ENCODE measurements at regions not wholly inside any gene's neighbourhood (a gene's known extent, or its start where the extent isn't known, plus 50 kb on each side); places are given as distances from the start of the nearest gene placed in this dataset.

DNA sequence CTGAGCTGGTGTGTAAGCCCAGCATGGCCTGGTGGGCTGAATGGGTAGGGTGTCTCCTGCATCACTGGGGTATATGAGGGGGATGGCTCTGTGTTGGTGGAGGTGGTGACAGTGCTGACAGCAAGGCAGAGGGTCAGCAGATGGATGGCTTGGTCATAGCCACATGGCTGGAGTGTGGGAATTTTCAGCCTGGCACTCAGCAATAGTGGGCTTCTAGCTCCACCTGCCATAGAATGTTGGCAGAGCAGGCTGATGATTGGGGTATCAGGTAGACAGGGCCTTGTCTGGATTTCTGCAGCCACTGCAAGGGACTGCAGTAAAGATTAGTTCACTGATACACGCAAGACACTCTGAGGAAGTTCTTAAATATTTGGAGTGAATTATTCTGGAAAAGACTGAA lies 137.5 kb upstream of the BACH2 start:
- Histone ChIP-seq H3K27me3 (ENCODE audit: insufficient read depth, low read length, poor library complexity, severe bottlenecking) (no peaks in the 10 kb centered on the region), H3F3A (ENCODE audit: low read depth) (no peaks in the 10 kb centered on the region), H3K4me1 (ENCODE audit: insufficient read depth, low read length, poor library complexity, severe bottlenecking) (peaks cover 18% of the 10 kb centered on the region), H3K9ac (ENCODE audit: low read depth, low read length, poor library complexity, severe bottlenecking) (no peak overlapping the region), H3K4me3 (ENCODE audit: low read length, poor library complexity, severe bottlenecking) (no peak overlapping the region), H3K9me2 (replicated peaks; ENCODE audit: low read depth, low read length) (no peaks in the 10 kb centered on the region), H3K4me2 (ENCODE audit: low read depth, low read length, poor library complexity, severe bottlenecking) (no peak overlapping the region), H3K36me3 (ENCODE audit: insufficient read depth, low read length) (no peaks in the 10 kb centered on the region), H4K20me1 (ENCODE audit: insufficient read depth, low read length, poor library complexity, severe bottlenecking) (no peaks in the 10 kb centered on the region), H3K79me2 (ENCODE audit: insufficient read depth, low read length) (no peaks in the 10 kb centered on the region), H3K9me3 (ENCODE audit: insufficient read depth, low read depth, low read length) (peaks cover 21% of the 10 kb centered on the region; the same call in 1 of the 2 replicates), H2AFZ (ENCODE audit: low read length) (no peak overlapping the region)
- TF ChIP-seq, protein P1, sequence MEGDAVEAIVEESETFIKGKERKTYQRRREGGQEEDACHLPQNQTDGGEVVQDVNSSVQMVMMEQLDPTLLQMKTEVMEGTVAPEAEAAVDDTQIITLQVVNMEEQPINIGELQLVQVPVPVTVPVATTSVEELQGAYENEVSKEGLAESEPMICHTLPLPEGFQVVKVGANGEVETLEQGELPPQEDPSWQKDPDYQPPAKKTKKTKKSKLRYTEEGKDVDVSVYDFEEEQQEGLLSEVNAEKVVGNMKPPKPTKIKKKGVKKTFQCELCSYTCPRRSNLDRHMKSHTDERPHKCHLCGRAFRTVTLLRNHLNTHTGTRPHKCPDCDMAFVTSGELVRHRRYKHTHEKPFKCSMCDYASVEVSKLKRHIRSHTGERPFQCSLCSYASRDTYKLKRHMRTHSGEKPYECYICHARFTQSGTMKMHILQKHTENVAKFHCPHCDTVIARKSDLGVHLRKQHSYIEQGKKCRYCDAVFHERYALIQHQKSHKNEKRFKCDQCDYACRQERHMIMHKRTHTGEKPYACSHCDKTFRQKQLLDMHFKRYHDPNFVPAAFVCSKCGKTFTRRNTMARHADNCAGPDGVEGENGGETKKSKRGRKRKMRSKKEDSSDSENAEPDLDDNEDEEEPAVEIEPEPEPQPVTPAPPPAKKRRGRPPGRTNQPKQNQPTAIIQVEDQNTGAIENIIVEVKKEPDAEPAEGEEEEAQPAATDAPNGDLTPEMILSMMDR (conservative IDR thresholded peaks at IDR 0.05; ENCODE audit: low read length) = no peak; the same call in 1 of the 2 replicates
- no peak for TF ChIP-seq EZH2phosphoT487 (IDR thresholded peaks at IDR 0.05; ENCODE audit: borderline replicate concordance)

GRCh38 chr6:90432937-90433336 lies 136.3 kb upstream of the BACH2 start:
- H3K27me3 ChIP-seq (ENCODE audit: insufficient read depth, low read length, poor library complexity, severe bottlenecking) = no peaks in the 10 kb centered on the region
- H3K9me2 ChIP-seq (replicated peaks; ENCODE audit: low read depth, low read length) = no peaks in the 10 kb centered on the region
- no peaks in the 10 kb centered on the region for H3K36me3 ChIP-seq (ENCODE audit: insufficient read depth, low read length)
- no peaks in the 10 kb centered on the region for H3F3A ChIP-seq (ENCODE audit: low read depth)
- H3K79me2 ChIP-seq (ENCODE audit: insufficient read depth, low read length) = no peaks in the 10 kb centered on the region
- H3K4me1 ChIP-seq (ENCODE audit: insufficient read depth, low read length, poor library complexity, severe bottlenecking) = peaks cover 18% of the 10 kb centered on the region
- peaks cover 27% of the 10 kb centered on the region; the same call in 1 of the 2 replicates for H3K9me3 ChIP-seq (ENCODE audit: insufficient read depth, low read depth, low read length)
- no peak overlapping the region for H3K9ac ChIP-seq (ENCODE audit: low read depth, low read length, poor library complexity, severe bottlenecking)
- no peak overlapping the region for H3K4me3 ChIP-seq (ENCODE audit: low read length, poor library complexity, severe bottlenecking)
- H3K4me2 ChIP-seq (ENCODE audit: low read depth, low read length, poor library complexity, severe bottlenecking) = no peak overlapping the region
- H2AFZ ChIP-seq (ENCODE audit: low read length) = no peak overlapping the region
- TF ChIP-seq EZH2phosphoT487 (IDR thresholded peaks at IDR 0.05; ENCODE audit: borderline replicate concordance) = no peak
- TF ChIP-seq, protein P1 (conservative IDR thresholded peaks at IDR 0.05; ENCODE audit: low read length) = no peak
- H4K20me1 ChIP-seq (ENCODE audit: insufficient read depth, low read length, poor library complexity, severe bottlenecking) = no peaks in the 10 kb centered on the region

GRCh38 chr6:90432041-90432775 lies 135.6 kb upstream of the BACH2 start:
- no peak overlapping the region for H3K4me2 ChIP-seq (ENCODE audit: low read depth, low read length, poor library complexity, severe bottlenecking)
- H3K79me2 ChIP-seq (ENCODE audit: insufficient read depth, low read length) = no peaks in the 10 kb centered on the region
- no peak overlapping the region for H3K9ac ChIP-seq (ENCODE audit: low read depth, low read length, poor library complexity, severe bottlenecking)
- H3F3A ChIP-seq (ENCODE audit: low read depth) = no peaks in the 10 kb centered on the region
- peaks cover 27% of the 10 kb centered on the region; the same call in 1 of the 2 replicates for H3K9me3 ChIP-seq (ENCODE audit: insufficient read depth, low read depth, low read length)
- H3K36me3 ChIP-seq (ENCODE audit: insufficient read depth, low read length) = no peaks in the 10 kb centered on the region
- H4K20me1 ChIP-seq (ENCODE audit: insufficient read depth, low read length, poor library complexity, severe bottlenecking) = no peaks in the 10 kb centered on the region
- H3K9me2 ChIP-seq (replicated peaks; ENCODE audit: low read depth, low read length) = no peaks in the 10 kb centered on the region
- TF ChIP-seq EZH2phosphoT487 (IDR thresholded peaks at IDR 0.05; ENCODE audit: borderline replicate concordance) = no peak
- TF ChIP-seq, protein P1 (conservative IDR thresholded peaks at IDR 0.05; ENCODE audit: low read length) = no peak
- no peak overlapping the region for H3K4me3 ChIP-seq (ENCODE audit: low read length, poor library complexity, severe bottlenecking)
- no peaks in the 10 kb centered on the region for H3K27me3 ChIP-seq (ENCODE audit: insufficient read depth, low read length, poor library complexity, severe bottlenecking)
- H3K4me1 ChIP-seq (ENCODE audit: insufficient read depth, low read length, poor library complexity, severe bottlenecking) = peaks cover 18% of the 10 kb centered on the region
- H2AFZ ChIP-seq (ENCODE audit: low read length) = no peak overlapping the region
